HepG2 (cell line): ENCODE measurements at regions not wholly inside any gene's neighbourhood (a gene's known extent, or its start where the extent isn't known, plus 50 kb on each side); places are given as distances from the start of the nearest gene placed in this dataset.

Experiments used
- ATAC-seq: fragments of 200-7000 bp; cut with Tn5 transposase; 3 replicates; pipeline ENCODE4 v1.9.1; 2020; ENCODE audit warnings: mild to moderate bottlenecking, moderate library complexity
- BruUV-seq: library from RNA; stranded (reverse); fragments of 400-500 nt; replicated peaks from 2 replicates; lab custom pipeline; 2021; lab: Mats Ljungman, UMichigan
- CTCF ChIA-PET: fragments of 300-600 bp; formaldehyde crosslinking; extraction: SDS; loops from one replicate; lab custom pipeline; 2021; ENCODE audit warnings: low total read pairs, inconsistent platforms, low intra/inter-chr PET ratio; lab: Yijun Ruan, JAX
- POLR2A ChIA-PET: fragments of 350-600 bp; sonication (Branson Sonifier 250); formaldehyde crosslinking; loops from one replicate; lab custom pipeline; 2020; ENCODE audit warnings: antibody characterized with exemption, inconsistent platforms; lab: Yijun Ruan, JAX
- DNase-seq: peaks from one replicate; pipeline ENCODE4 v3.0.0-alpha.2; 2015; ENCODE audit warnings: low spot score
- FAIRE-seq: peaks from 3 replicates; lab custom pipeline; 2011; peaks lifted over from hg19 to GRCh38; lab: Jason Lieb, UNC
- H2AFZ ChIP-seq: one replicate; pipeline ENCODE4 v1.6.1; 2011; ENCODE audit warnings: low read length, inconsistent platforms
- H3K27ac ChIP-seq: fragments of 300-600 bp; 3 replicates; pipeline ENCODE4 v1.8.0; 2011; ENCODE audit warnings: mixed run types, mild to moderate bottlenecking, mixed read lengths, low read length, inconsistent platforms; ENCODE audit not compliant: insufficient read depth; ENCODE audit errors: extremely low read length
- H3K27me3 ChIP-seq, 2 experiments: fragments of 200-600 bp in 1 of 2; 2 replicates in 1 of 2; 3 replicates in 1 of 2; pipeline versions ENCODE4 v1.6.0 to v1.8.0; 2011; ENCODE audit warnings: low read length in 2 of 2, mild to moderate bottlenecking in 2 of 2, moderate library complexity in 2 of 2, inconsistent platforms in 1 of 2; ENCODE audit not compliant: insufficient read depth in 2 of 2, control insufficient read depth in 1 of 2
- H3K36me3 ChIP-seq, 2 experiments: fragments of 200-600 bp in 1 of 2; replicated peaks in 1 of 2; 2 replicates in 1 of 2; 3 replicates in 1 of 2; pipeline versions ENCODE4 v1.5.1 to v1.8.0; 2011; ENCODE audit warnings: low read length in 2 of 2, inconsistent platforms in 1 of 2; ENCODE audit not compliant: insufficient read depth in 2 of 2, control insufficient read depth in 1 of 2
- H3K4me1 ChIP-seq: 2 replicates; pipeline ENCODE4 v1.5.1; 2012; ENCODE audit warnings: low read length, inconsistent platforms; ENCODE audit not compliant: insufficient read depth
- H3K4me2 ChIP-seq: 2 replicates; pipeline ENCODE4 v1.6.0; 2011; ENCODE audit warnings: low read depth, low read length, inconsistent platforms
- H3K4me3 ChIP-seq, 3 experiments: fragments of 200-600 bp in 1 of 3; sonication (generic), shearing (Covaris generic) in 1 of 3; replicated peaks in 1 of 3; 2 replicates each; pipeline ENCODE4 v1.5.1; 2011 to 2016; ENCODE audit warnings: low read length in 3 of 3, inconsistent platforms in 2 of 3, low read depth in 2 of 3, mild to moderate bottlenecking in 2 of 3, control low read depth in 1 of 3, mixed read lengths in 1 of 3; ENCODE audit not compliant: insufficient read depth in 1 of 3
- H3K79me2 ChIP-seq: one replicate; pipeline ENCODE4 v1.6.1; 2011; ENCODE audit warnings: low read length, inconsistent platforms; ENCODE audit not compliant: insufficient read depth
- H3K9ac ChIP-seq: 2 replicates; pipeline ENCODE4 v1.6.0; 2011; ENCODE audit warnings: mild to moderate bottlenecking, low read depth, low read length, inconsistent platforms; ENCODE audit not compliant: insufficient read depth
- H3K9me3 ChIP-seq: 2 replicates; pipeline ENCODE4 v1.5.1; 2012; ENCODE audit warnings: mild to moderate bottlenecking, low read length
- H4K20me1 ChIP-seq: 2 replicates; pipeline ENCODE4 v1.6.0; 2011; ENCODE audit warnings: inconsistent platforms, mild to moderate bottlenecking, low read length, moderate library complexity; ENCODE audit not compliant: insufficient read depth
- ATM ChIP-seq: fragments of 450-650 bp; IDR thresholded peaks from 2 replicates; pipeline ENCODE4 v1.7.1; 2017; ENCODE audit warnings: mild to moderate bottlenecking, borderline replicate concordance
- FOXO1 ChIP-seq: sonication (generic); formaldehyde crosslinking; IDR thresholded peaks from 2 replicates; pipeline ENCODE4 v1.4.0; 2020; ENCODE audit warnings: missing genetic modification reagents
- MIER3 ChIP-seq: IDR thresholded peaks from 2 replicates; pipeline ENCODE4 v1.6.1; 2016; ENCODE audit warnings: missing compliant biosample characterization, borderline replicate concordance
- MLX ChIP-seq: IDR thresholded peaks from 2 replicates; pipeline ENCODE4 v1.6.1; 2016
- SOX5 ChIP-seq: IDR thresholded peaks from 2 replicates; pipeline ENCODE4 v1.6.1; 2016; ENCODE audit warnings: borderline replicate concordance
- XRCC5 ChIP-seq: fragments of 200-400 bp; formaldehyde crosslinking; optimal IDR thresholded peaks from 2 replicates; pipeline ENCODE3; 2017; ENCODE audit warnings: mild to moderate bottlenecking, low read length
- ZBTB37 ChIP-seq: sonication (generic); formaldehyde crosslinking; IDR thresholded peaks from 2 replicates; pipeline ENCODE4 v1.4.0; 2020; ENCODE audit warnings: mild to moderate bottlenecking, missing genetic modification reagents
- ZMAT5 ChIP-seq: sonication (generic); formaldehyde crosslinking; IDR thresholded peaks from 2 replicates; pipeline ENCODE4 v1.5.0; 2020; ENCODE audit warnings: mild to moderate bottlenecking, low read depth, missing genetic modification reagents, borderline replicate concordance
- ZNF253 ChIP-seq: sonication (generic); formaldehyde crosslinking; IDR thresholded peaks from 2 replicates; pipeline ENCODE4 v1.8.0; 2022; ENCODE audit warnings: mild to moderate bottlenecking, missing genetic modification reagents, borderline replicate concordance
- ZNF646 ChIP-seq: sonication (generic); formaldehyde crosslinking; IDR thresholded peaks from 2 replicates; pipeline ENCODE4 v1.9.0; 2021; ENCODE audit warnings: mild to moderate bottlenecking, missing genetic modification reagents
- ZNF770 ChIP-seq: sonication (generic); formaldehyde crosslinking; IDR thresholded peaks from 2 replicates; pipeline ENCODE4 v1.5.0; 2020; ENCODE audit warnings: mild to moderate bottlenecking, missing genetic modification reagents
- ZSCAN30 ChIP-seq: sonication (generic); formaldehyde crosslinking; IDR thresholded peaks from 2 replicates; pipeline ENCODE4 v1.5.0; 2020; ENCODE audit warnings: mild to moderate bottlenecking, missing genetic modification reagents
- WGBS: methylation state at CpG from one replicate; pipeline ENCODE4 v1.1.6; 2017; ENCODE audit warnings: low lambda C conversion rate; 5-methylcytosine and 5-hydroxymethylcytosine counted together
- in situ Hi-C: cut with HindIII; loops from 2 replicates; pipeline ENCODE4 v1.10.0; 2017; ENCODE audit warnings: low pct_unique_long_range_greater_than_20kb; ENCODE audit not compliant: extremely low pct_ligation_motif_present
- intact Hi-C: fragments of 100-400 bp; cut with micrococcal nuclease; formaldehyde crosslinking; loops from one replicate; pipeline ENCODE4 v1.10.0; 2022; ENCODE audit not compliant: unreplicated experiment

GRCh38 chr3:59152943-59153342 lies 103.1 kb upstream of the CFAP20DC start:
- ChIA-PET POLR2A (no interaction called here), CTCF (no interaction called here)
- Histone ChIP-seq H3K4me1 (no peaks in the 10 kb centered on the region), H3K27me3 (no peaks in the 10 kb centered on the region), H3K36me3 (no peaks in the 10 kb centered on the region), H3K4me3 (no peak overlapping the region), H3K4me2 (no peak overlapping the region), H4K20me1 (no peaks in the 10 kb centered on the region), H3K9ac (no peak overlapping the region), H3K27ac (no peak overlapping the region), H3K9me3 (no peaks in the 10 kb centered on the region), H2AFZ (no peak overlapping the region), H3K79me2 (no peaks in the 10 kb centered on the region)
- in situ Hi-C loops, result no loop called here
- BruUV-seq, result no TSS peak
- FAIRE-seq (no peak), DNase-seq (no peak), ATAC-seq (no peak)
- no peak for TF ChIP-seq ZNF770 (CRISPR knock-in tag)
- TF ChIP-seq ZNF646 (CRISPR knock-in tag), result no peak
- TF ChIP-seq MLX (CRISPR knock-in tag), result no peak
- no peak for TF ChIP-seq SOX5 (CRISPR knock-in tag)
- no peak for TF ChIP-seq FOXO1 (CRISPR knock-in tag)
- TF ChIP-seq ZSCAN30 (CRISPR knock-in tag), result no peak
- TF ChIP-seq ZMAT5, result no peak
- no peak for TF ChIP-seq XRCC5
- no peak for TF ChIP-seq ZBTB37
- TF ChIP-seq ZNF253 (CRISPR knock-in tag), result no peak
- no peak for TF ChIP-seq ATM
- no peak for TF ChIP-seq MIER3
- intact Hi-C loops, result no loop called here
- WGBS, result 4% methylated on average over 2 of the region's 2 CpGs
